ENCODE measurements at regions not wholly inside any gene's neighbourhood (a gene's known extent, or its start where the extent isn't known, plus 50 kb on each side); places are given as distances from the start of the nearest gene placed in this dataset.
"Not testable (repeated sequence)": the region's sequence is repeated elsewhere in the genome, so short reads cannot be mapped to it uniquely, and the experiment has no call there.

DNA sequence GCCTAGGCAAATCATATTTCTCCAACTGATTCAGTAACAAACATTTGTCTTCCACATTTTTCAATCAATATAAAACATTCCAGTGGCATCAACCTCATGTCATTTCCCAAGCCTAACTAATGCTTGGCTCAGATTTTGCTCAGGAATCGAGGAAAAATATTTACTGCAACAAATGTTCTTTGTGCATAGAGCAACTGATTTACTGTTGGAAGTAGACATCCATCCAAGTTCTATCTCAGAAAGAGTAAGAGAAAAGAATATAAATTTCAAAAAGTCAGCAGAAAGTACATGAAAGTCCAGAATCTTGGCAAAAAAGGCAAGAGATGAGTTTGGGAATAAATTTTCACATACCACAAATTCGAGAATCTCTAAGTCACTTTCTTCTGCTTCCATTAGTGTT lies 2245.0 kb upstream of the RAG2 start:
- Mint-ChIP-seq H3K9me3 (peaks cover 9% of the 10 kb centered on the region), H3K4me3 (no peak overlapping the region), H3K27me3 (no peaks in the 10 kb centered on the region), H3K27ac (no peak overlapping the region), H3K36me3 (ENCODE audit: low read depth) (no peaks in the 10 kb centered on the region), H3K4me1 (ENCODE audit: low read depth) (no peaks in the 10 kb centered on the region)
- intact Hi-C loops (cut with micrococcal nuclease) = no loop called here

DNA sequence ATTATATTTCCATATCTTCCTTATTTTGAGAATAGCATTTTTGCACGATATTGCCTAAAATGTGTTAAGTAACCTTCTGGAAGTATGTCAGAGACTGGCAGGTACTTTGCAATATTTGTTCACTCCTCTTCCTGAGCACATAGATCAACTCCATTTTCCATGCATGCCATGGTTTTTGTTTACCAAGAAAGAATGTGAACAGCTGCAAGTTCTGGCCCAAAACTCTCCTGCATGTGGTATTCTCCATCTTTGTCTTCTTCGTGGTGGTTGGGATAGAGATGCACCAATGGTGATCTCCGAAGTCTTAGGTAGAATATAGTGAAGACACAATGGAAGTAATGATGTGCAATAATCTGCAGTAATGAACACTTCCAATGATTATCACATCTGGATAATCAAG lies 2241.0 kb upstream of the RAG2 start:
- intact Hi-C loops (cut with micrococcal nuclease) = no loop called here
- no peak overlapping the region for H3K4me3 Mint-ChIP-seq
- H3K27me3 Mint-ChIP-seq = no peaks in the 10 kb centered on the region
- H3K27ac Mint-ChIP-seq = no peak overlapping the region
- no peaks in the 10 kb centered on the region for H3K4me1 Mint-ChIP-seq (ENCODE audit: low read depth)
- no peaks in the 10 kb centered on the region for H3K9me3 Mint-ChIP-seq
- H3K36me3 Mint-ChIP-seq (ENCODE audit: low read depth) = no peaks in the 10 kb centered on the region

DNA sequence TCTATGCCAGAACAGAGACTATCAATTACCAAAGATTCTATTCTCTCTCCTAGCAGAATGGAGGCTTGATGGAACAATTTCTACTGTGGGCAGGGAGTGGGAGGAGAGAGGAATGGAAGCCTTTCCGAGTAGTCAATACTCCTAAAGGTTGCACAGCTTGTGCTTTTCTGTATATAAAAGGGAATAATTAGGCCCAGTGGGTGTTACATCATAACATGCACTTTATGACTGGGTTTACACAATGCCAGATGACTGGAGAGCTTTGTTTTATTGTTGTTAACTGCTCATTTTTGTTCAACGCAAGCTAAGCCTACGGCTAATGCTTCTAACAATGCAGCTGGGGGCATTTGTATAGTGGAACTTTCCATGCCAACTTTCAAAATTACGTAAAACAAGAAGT lies 2237.9 kb upstream of the RAG2 start:
- H3K4me3 Mint-ChIP-seq = no peak overlapping the region
- no peaks in the 10 kb centered on the region for H3K4me1 Mint-ChIP-seq (ENCODE audit: low read depth)
- H3K27ac Mint-ChIP-seq = no peak overlapping the region
- H3K9me3 Mint-ChIP-seq = no peaks in the 10 kb centered on the region
- no peaks in the 10 kb centered on the region for H3K36me3 Mint-ChIP-seq (ENCODE audit: low read depth)
- no peaks in the 10 kb centered on the region for H3K27me3 Mint-ChIP-seq
- intact Hi-C loops (cut with micrococcal nuclease) = no loop called here

DNA sequence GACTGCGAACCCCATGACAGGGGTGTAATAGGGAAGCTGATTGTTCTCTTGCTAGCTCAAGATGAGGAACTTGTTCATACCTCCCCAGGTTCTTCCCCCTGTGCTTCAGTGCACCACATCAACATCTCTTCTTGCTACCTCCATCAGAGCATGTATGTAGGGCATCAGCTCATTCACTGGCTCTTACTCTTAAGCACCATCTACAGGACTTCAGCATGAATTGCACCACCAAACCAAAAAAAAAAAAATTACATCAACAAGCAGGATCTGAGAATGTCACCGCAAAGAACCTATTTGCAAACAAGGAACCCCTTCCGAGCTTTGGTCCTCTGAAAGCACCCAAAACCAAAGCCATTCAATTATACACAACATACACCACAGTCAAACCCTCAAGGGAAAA lies 2226.5 kb upstream of the RAG2 start:
- Mint-ChIP-seq H3K4me3 (no peak overlapping the region), H3K36me3 (ENCODE audit: low read depth) (no peaks in the 10 kb centered on the region), H3K9me3 (peaks cover 42% of the 10 kb centered on the region), H3K4me1 (ENCODE audit: low read depth) (no peaks in the 10 kb centered on the region), H3K27me3 (no peaks in the 10 kb centered on the region), H3K27ac (no peak overlapping the region)
- intact Hi-C loops (cut with micrococcal nuclease) = no loop called here

DNA sequence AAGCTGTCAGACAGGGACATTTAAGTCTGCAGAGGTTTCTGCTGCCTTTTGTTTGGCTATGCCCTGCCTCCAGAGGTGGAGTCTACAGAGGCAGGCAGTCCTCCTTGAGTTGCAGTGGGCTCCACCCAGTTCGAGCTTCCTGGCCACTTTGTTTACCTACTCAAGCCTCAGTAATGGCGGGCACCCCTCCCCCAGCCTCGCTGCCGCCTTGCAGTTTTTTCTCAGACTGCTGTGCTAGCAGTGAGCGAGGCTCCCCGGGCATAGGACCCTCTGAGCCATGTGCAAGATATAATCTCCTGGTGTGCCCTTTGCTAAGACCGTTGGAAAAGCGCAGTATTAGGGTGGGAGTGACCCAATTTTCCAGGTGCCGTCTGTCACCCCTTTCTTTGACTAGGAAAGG lies 2223.8 kb upstream of the RAG2 start:
- peaks cover 23% of the 10 kb centered on the region for H3K9me3 Mint-ChIP-seq
- H3K27me3 Mint-ChIP-seq; H3K36me3 Mint-ChIP-seq (ENCODE audit: low read depth); intact Hi-C loops (cut with micrococcal nuclease); H3K4me1 Mint-ChIP-seq (ENCODE audit: low read depth); H3K27ac Mint-ChIP-seq; H3K4me3 Mint-ChIP-seq: not testable (repeated sequence)

DNA sequence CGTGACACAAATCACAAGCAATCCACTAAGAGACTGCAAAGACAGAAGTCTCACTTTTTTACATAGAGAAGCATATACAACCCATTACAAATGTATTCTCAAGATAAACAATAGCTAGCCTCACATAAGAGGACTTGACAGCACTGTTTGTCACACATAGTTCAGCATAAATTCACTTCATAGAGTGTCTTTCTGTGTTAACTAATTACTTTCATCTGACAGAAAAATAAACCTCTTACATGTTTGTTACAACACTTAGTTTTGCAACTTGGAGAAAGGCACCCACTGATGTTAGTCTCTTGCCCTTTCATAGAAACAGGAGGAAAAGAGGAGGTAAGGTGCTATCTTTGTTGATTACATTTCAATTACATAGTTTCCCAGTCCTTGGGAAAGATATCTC lies 2221.9 kb upstream of the RAG2 start:
- no peak overlapping the region for H3K4me3 Mint-ChIP-seq
- intact Hi-C loops (cut with micrococcal nuclease) = no loop called here
- no peaks in the 10 kb centered on the region for H3K4me1 Mint-ChIP-seq (ENCODE audit: low read depth)
- H3K27ac Mint-ChIP-seq = no peak overlapping the region
- no peaks in the 10 kb centered on the region for H3K36me3 Mint-ChIP-seq (ENCODE audit: low read depth)
- H3K9me3 Mint-ChIP-seq = peaks cover 17% of the 10 kb centered on the region
- H3K27me3 Mint-ChIP-seq = no peaks in the 10 kb centered on the region

DNA sequence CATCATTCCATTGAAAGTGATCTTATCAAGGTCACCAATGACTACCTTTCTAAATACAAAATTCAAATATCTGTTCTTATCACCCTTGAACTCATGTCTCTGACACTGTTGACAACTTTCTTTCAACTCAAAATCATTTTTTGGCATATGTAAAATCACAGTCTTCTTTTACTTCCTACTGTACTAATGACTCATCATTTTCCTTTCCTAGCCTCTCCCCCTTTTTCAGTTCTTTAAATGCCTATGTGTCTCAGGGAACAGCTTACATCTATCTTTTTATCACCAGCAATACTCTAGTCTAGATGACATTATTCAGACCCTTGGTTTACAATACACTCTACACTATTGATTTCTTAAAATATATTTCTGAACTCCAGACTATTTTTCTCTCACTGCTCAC lies 2220.7 kb upstream of the RAG2 start:
- no peak overlapping the region for H3K27ac Mint-ChIP-seq
- peaks cover 9% of the 10 kb centered on the region for H3K9me3 Mint-ChIP-seq
- intact Hi-C loops (cut with micrococcal nuclease) = no loop called here
- H3K4me1 Mint-ChIP-seq (ENCODE audit: low read depth) = no peaks in the 10 kb centered on the region
- no peaks in the 10 kb centered on the region for H3K36me3 Mint-ChIP-seq (ENCODE audit: low read depth)
- H3K27me3 Mint-ChIP-seq = no peaks in the 10 kb centered on the region
- no peak overlapping the region for H3K4me3 Mint-ChIP-seq

DNA sequence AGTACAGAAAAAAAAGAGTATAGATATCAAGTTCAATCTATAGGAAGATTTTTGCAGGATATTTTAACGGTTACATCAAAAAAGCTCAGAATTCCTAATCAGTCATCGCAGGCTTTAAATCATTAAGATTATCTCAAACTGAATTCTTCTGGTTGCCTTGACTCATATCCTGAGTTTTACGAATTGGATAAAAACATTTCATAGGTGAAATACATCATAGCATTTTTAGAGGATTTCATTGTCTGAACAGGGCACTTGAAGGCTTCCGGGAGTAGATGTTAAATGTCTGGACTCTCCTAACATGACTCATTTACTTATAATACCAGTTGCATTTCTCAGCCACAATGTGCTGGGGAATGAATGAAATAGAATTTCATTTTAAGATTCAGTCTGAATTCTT lies 2216.6 kb upstream of the RAG2 start:
- Mint-ChIP-seq H3K27ac (no peak overlapping the region), H3K4me1 (ENCODE audit: low read depth) (no peaks in the 10 kb centered on the region), H3K9me3 (peaks cover 34% of the 10 kb centered on the region), H3K36me3 (ENCODE audit: low read depth) (no peaks in the 10 kb centered on the region), H3K27me3 (no peaks in the 10 kb centered on the region), H3K4me3 (no peak overlapping the region)
- intact Hi-C loops (cut with micrococcal nuclease) = no loop called here

DNA sequence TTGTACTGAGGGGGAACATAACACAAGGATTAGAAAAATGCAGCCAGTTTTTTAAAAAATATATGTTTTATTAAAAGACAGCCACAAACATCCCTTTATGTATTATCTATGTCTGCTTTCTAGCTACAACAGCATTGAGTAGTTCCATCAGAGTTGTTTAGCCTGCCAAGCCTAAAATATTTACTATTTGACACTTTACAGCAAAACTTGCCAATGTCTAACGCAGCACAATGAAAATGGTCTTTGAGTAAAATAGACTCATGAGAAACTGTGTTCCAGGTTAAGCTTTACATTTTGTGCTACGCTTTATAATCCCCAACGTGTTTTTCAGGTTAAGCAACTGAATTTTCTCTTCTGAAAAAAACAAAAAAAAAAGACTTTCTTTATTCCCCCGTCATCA lies 2211.5 kb upstream of the RAG2 start:
- Mint-ChIP-seq H3K27ac (no peak overlapping the region), H3K27me3 (no peaks in the 10 kb centered on the region), H3K9me3 (peaks cover 34% of the 10 kb centered on the region), H3K36me3 (ENCODE audit: low read depth) (no peaks in the 10 kb centered on the region), H3K4me3 (no peak overlapping the region), H3K4me1 (ENCODE audit: low read depth) (no peaks in the 10 kb centered on the region)
- intact Hi-C loops (cut with micrococcal nuclease) = no loop called here

DNA sequence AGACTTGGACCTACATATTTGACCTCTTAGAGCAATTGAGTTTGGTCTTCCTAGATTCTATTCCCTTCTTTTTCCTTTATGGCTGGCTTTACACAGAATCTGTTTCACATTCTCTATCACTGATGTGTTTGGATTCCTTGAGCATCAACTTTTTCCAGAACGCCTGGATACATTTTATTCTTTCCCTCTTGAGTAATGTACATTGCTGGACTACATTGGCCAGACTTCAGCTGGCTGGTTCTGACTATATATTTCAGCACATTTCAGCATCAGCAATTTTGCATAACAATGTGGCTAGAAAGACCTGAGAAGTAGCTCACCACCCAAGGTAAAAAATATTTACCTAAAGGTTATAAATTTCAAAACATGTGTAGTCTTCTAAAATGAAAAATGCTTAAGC lies 2198.2 kb upstream of the RAG2 start:
- no peaks in the 10 kb centered on the region for H3K9me3 Mint-ChIP-seq
- no peaks in the 10 kb centered on the region for H3K27me3 Mint-ChIP-seq
- H3K27ac Mint-ChIP-seq = no peak overlapping the region
- H3K4me1 Mint-ChIP-seq (ENCODE audit: low read depth) = no peaks in the 10 kb centered on the region
- H3K4me3 Mint-ChIP-seq = no peak overlapping the region
- H3K36me3 Mint-ChIP-seq (ENCODE audit: low read depth) = no peaks in the 10 kb centered on the region
- intact Hi-C loops (cut with micrococcal nuclease) = no loop called here

DNA sequence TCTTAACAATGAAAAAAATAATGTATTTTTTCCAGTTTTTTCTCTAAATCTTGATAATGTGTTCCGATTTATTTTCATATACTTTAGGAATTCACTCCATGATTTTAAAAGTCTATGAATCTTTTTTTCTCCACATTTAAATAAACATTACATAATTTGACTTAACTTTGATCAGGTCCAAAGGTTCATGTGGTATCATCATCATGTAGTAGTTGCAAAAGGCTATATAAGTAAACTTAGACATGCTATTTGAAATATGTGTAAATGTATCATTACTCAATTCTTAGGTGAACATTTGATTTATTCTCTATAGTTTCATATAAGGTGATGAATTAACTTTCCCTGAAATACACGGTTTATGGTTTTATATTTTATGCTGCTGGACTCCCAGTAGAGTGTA lies 2197.0 kb upstream of the RAG2 start:
- intact Hi-C loops (cut with micrococcal nuclease) = no loop called here
- no peaks in the 10 kb centered on the region for H3K36me3 Mint-ChIP-seq (ENCODE audit: low read depth)
- H3K27me3 Mint-ChIP-seq = no peaks in the 10 kb centered on the region
- H3K4me3 Mint-ChIP-seq = no peak overlapping the region
- H3K27ac Mint-ChIP-seq = no peak overlapping the region
- no peaks in the 10 kb centered on the region for H3K4me1 Mint-ChIP-seq (ENCODE audit: low read depth)
- no peaks in the 10 kb centered on the region for H3K9me3 Mint-ChIP-seq

DNA sequence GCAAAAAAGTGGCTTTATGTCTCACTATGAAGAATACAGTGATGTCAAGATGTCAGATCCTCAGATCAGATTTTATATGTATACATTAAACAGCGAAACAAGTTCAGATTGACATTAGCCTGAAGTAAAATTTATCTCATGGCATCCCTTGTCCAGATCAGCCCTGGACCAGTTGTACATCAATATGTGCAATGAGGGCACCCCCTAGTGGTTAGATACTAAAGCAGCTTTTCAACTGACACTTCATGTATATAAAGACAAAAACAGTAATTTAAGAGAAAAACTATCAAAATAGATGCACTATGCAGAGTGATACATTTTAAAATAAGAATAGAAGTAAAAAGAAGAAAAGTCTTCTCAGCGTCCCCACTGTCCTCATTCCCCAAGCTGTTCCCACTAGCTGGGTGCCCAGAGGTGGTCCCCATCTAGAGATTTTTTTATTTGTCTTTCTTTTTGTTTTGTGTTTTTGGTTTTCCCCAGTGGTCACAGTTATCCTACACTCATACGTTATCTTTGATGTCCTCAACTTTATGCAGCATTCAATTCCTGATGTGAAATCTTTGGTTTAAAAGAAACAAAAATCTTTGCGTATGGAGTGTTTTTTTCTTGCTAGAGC lies 2193.4 kb upstream of the RAG2 start:
- H3K27ac Mint-ChIP-seq = no peak overlapping the region
- intact Hi-C loops (cut with micrococcal nuclease) = no loop called here
- no peaks in the 10 kb centered on the region for H3K27me3 Mint-ChIP-seq
- no peaks in the 10 kb centered on the region for H3K9me3 Mint-ChIP-seq
- H3K4me1 Mint-ChIP-seq (ENCODE audit: low read depth) = no peaks in the 10 kb centered on the region
- no peak overlapping the region for H3K4me3 Mint-ChIP-seq
- H3K36me3 Mint-ChIP-seq (ENCODE audit: low read depth) = no peaks in the 10 kb centered on the region

DNA sequence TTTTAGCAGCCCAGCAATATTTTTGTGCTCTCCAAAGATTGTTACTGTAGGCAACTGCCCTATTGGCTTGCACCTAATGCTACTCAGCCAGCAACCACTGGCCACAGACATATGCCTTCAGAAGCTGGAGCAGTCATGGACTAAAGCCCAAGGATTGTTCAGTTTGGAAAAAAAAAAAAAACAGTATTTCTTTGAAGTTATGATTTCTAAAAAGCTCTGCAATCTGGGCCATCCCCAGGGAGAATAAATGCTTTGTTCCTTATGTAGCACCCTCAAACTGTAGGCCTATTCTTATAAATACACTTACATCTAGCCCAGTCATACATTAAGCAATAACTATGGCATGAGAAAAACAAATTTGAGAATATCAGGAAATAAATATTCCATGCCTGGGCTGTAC lies 2190.5 kb upstream of the RAG2 start:
- H3K27me3 Mint-ChIP-seq = no peaks in the 10 kb centered on the region
- no peak overlapping the region for H3K4me3 Mint-ChIP-seq

DNA sequence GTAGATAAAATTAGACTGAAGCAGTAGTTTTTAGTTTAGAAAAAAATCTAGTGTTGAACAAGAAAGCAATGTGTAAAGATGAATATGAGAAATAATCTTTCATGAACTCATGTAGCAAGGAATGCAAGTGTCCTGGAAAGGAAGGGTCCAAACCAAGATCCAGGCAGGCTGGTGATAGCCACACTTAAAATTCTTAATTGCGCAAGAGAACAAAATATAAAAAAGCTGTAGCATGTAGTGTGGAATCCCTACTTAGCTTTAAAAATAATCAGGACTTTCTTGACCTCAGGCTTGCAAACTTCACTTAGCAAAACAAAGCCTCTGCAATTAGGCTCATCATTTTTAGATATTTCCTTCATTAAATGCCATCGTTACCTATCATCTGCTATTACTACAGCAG lies 2186.1 kb upstream of the RAG2 start:
- H3K9me3 Mint-ChIP-seq = peaks cover 27% of the 10 kb centered on the region
- H3K27ac Mint-ChIP-seq = no peak overlapping the region
- H3K36me3 Mint-ChIP-seq (ENCODE audit: low read depth) = no peaks in the 10 kb centered on the region
- H3K27me3 Mint-ChIP-seq = no peaks in the 10 kb centered on the region
- no peaks in the 10 kb centered on the region for H3K4me1 Mint-ChIP-seq (ENCODE audit: low read depth)
- no peak overlapping the region for H3K4me3 Mint-ChIP-seq
- intact Hi-C loops (cut with micrococcal nuclease) = no loop called here

More for the DNA sequence above, 2190.5 kb upstream of the RAG2 start:
- Mint-ChIP-seq H3K4me1 (ENCODE audit: low read depth) (no peaks in the 10 kb centered on the region), H3K9me3 (peaks cover 10% of the 10 kb centered on the region), H3K27ac (no peak overlapping the region), H3K36me3 (ENCODE audit: low read depth) (no peaks in the 10 kb centered on the region)
- intact Hi-C loops (cut with micrococcal nuclease) = no loop called here

DNA sequence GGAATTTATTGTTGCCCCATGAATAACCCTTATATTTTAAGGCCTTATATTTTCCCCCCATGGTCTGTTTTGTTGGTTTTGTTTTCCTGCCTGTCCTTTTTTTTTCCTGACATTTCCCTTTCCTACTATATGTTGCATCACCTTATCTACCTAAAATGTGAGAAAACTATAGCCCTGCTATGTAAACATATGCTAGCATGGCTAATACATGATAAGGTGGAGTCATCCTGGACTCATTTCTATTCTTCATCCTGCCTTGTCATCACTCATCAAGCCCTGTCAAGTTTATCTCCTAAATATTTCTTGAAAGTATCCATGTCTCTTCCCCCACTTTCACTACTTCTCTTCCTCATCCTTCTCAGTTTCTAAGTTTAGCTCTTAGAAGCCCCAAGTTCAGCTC lies 2168.8 kb upstream of the RAG2 start:
- no peak overlapping the region for H3K4me3 Mint-ChIP-seq
- no peaks in the 10 kb centered on the region for H3K36me3 Mint-ChIP-seq (ENCODE audit: low read depth)
- no peak overlapping the region for H3K27ac Mint-ChIP-seq
- peaks cover 48% of the 10 kb centered on the region for H3K9me3 Mint-ChIP-seq
- intact Hi-C loops (cut with micrococcal nuclease) = no loop called here
- no peaks in the 10 kb centered on the region for H3K27me3 Mint-ChIP-seq
- H3K4me1 Mint-ChIP-seq (ENCODE audit: low read depth) = no peaks in the 10 kb centered on the region

Data from dendritic cell treated with granulocyte-macrophage colony-stimulating factor and Interleukin-4, amounts not matched to agents 40 ng/mL and 50 ng/mL, for 4 days (primary cell).